ENCODE measurements at regions not wholly inside any gene's neighbourhood (a gene's known extent, or its start where the extent isn't known, plus 50 kb on each side); places are given as distances from the start of the nearest gene placed in this dataset.

DNA sequence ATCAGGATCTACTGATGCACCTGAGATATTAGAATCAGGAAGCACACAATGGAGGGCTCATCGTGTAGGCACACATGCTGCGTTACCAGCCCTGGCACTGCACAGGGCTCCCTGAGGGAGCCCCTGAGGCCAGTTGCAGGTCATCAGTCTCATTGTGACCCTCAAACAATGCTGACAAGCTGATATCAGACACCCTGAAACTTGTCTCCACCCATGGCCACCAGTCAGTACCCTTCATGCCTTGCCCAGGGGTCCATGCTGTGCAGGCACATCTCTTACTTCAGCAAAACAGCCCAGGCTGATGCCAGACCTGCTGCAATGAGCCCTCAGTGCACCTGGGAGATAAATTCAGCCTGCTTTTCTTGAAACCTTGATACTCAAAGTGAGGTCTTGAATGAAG lies 59.5 kb upstream of the SLC6A11 start:
- H3K4me3 ChIP-seq (ENCODE audit: low read depth, low read length): no peak overlapping the region
- TF ChIP-seq, protein P1, sequence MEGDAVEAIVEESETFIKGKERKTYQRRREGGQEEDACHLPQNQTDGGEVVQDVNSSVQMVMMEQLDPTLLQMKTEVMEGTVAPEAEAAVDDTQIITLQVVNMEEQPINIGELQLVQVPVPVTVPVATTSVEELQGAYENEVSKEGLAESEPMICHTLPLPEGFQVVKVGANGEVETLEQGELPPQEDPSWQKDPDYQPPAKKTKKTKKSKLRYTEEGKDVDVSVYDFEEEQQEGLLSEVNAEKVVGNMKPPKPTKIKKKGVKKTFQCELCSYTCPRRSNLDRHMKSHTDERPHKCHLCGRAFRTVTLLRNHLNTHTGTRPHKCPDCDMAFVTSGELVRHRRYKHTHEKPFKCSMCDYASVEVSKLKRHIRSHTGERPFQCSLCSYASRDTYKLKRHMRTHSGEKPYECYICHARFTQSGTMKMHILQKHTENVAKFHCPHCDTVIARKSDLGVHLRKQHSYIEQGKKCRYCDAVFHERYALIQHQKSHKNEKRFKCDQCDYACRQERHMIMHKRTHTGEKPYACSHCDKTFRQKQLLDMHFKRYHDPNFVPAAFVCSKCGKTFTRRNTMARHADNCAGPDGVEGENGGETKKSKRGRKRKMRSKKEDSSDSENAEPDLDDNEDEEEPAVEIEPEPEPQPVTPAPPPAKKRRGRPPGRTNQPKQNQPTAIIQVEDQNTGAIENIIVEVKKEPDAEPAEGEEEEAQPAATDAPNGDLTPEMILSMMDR (IDR thresholded peaks at IDR 0.05; ENCODE audit: low read depth, low read length): no peak

DNA sequence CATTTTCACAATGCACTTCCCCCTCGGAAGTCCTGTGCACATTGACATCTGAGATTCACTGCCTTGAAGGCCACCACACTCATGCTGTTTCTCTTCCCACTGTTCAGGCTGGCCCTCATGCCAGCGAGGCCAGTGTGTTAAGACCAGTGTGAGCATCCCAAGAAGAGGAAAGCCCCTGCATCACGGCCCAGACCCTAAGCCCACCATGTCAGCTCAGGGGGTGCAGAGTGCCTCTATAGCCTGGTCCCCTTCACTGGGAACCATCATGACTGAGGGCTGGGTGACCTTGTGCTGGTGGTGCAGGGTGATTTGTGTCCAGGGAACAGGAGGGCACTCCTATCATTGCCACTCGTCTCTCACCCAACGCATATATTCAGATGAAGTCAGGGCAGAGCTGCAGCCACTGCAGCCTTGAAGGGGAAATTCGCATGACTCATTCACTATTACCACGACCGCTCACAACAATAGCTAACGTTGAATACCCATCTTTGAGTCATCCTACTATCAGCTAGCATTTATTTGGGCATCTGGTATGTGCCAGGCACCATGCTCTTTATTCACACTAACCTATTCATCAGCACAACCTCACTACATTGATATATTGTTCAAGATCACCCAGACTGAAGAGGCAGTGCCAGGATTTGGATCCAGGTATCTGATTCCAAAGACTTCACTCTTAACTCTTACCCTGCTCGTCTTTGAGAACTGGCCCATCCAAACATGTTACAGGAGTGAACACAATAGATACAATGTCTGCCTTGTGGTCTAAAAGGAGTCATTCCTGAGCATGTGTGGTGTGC lies 58.8 kb upstream of the SLC6A11 start:
- H3K4me3 ChIP-seq (ENCODE audit: low read depth, low read length): no peak overlapping the region
- TF ChIP-seq, protein P1 (IDR thresholded peaks at IDR 0.05; ENCODE audit: low read depth, low read length): no peak

DNA sequence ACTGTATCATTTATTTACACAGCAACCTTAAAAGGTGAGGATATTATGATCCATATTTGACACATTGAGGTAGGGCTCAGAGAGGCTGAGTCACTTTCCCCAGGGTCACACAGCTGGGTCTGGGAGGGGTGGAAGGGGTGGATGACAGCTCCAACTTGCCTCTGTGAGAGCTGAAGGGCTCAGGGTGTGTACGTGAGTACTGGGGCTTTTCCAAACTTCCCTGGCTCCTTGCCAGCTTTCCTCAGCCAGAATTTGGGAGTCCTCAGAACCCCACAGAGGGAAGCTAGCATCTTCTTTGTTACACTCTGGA lies 58.3 kb upstream of the SLC6A11 start:
- no peak overlapping the region for H3K4me3 ChIP-seq (ENCODE audit: low read depth, low read length)
- TF ChIP-seq, protein P1 (IDR thresholded peaks at IDR 0.05; ENCODE audit: low read depth, low read length): no peak

DNA sequence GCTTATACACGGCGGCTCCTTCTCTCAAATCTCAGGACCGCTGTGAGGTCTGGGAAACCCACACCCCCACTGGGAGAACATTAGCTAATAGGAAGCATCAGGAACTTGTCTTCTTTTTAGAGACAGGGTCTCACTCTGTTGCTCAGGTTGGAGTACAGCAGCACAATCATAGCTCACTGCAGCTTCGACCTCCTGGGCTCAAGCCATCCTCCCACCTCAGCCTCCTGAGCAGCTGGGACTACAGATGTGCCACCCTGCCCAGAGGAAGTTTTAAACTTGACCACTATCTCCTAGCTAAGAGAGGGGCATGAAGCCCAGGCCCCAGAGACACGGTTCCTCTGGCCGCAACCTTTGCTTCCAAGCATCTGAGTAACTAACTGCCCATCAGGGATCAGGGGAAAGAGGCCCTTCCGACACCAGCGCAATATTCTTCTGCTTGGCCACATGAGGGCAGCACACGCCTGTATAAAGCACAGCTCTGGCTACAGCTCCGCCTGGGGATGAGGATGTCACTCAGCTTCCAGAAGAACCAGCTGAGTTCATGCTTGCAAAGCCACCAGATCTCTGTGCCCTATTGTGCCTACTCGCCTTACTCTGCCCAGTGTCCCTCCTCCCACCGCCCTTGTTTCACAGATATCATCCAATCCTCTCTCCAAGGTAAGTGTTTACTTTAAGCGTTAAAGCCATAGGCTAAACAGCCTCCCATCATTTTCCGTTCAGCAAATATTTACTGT lies 57.6 kb upstream of the SLC6A11 start:
- H3K4me3 ChIP-seq (ENCODE audit: low read depth, low read length): no peak overlapping the region
- TF ChIP-seq, protein P1 (IDR thresholded peaks at IDR 0.05; ENCODE audit: low read depth, low read length): 0 out of 2 replicates have a peak, but pooled peaks have one; percentile 11

DNA sequence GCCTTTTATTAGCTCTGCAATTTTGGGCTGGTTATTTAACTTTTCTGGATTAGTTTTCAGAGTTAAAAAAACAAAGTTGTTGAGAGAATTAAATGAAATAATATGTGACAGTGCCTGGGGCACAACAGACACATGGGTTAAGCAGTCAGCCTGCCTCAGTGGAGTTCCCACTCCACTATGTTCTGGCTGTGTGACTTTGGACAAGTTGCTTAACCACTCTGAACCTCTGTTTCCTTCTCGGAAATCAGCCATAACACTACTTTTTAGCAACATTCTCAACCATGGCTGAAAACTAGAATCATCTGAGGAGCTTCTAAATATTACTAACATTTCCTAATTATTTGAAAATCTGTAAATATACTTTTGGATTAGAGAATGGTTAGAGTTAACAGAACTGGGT lies 56.5 kb upstream of the SLC6A11 start:
- TF ChIP-seq, protein P1 (IDR thresholded peaks at IDR 0.05; ENCODE audit: low read depth, low read length): no peak
- H3K4me3 ChIP-seq (ENCODE audit: low read depth, low read length): no peak overlapping the region

DNA sequence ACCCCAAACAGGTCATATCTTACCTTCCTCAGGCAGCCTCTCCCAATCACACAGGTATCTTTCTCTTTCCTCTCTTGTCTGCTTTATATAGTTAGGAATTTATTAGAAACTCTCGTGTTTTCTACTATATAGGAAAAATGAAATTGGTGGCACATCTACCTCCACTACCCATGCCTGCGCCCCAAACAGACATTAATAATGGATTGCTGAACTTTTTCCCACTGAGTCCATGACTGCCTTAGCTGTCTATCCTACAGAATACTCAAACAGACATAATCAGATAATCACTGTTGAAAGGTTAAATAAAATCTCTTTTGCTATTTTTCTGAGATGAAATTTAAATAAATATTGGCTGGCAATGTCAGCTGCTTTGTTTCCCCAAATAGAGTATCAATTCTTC lies 55.8 kb upstream of the SLC6A11 start:
- no peak overlapping the region for H3K4me3 ChIP-seq (ENCODE audit: low read depth, low read length)
- TF ChIP-seq, protein P1 (IDR thresholded peaks at IDR 0.05; ENCODE audit: low read depth, low read length): no peak

DNA sequence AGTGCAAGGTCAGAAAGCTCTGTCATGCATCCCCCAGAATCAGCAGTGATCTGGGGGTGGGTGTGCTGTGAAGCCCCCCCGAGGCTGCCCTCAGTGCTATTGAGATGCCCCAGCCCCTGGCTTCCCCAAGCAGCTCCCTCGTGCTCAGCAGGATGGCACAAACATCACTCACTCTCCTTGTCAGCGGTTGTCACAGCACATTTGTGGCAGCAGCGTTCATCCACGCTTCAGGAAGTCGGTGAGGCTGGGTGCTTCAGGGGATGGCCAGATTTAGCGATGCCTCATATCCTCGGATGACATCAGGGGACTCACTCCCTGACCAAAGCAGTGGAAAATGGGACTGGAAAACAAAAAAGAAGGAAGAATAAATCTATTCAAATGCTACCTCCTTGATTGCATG lies 54.4 kb upstream of the SLC6A11 start:
- TF ChIP-seq, protein P1 (IDR thresholded peaks at IDR 0.05; ENCODE audit: low read depth, low read length): no peak
- H3K4me3 ChIP-seq (ENCODE audit: low read depth, low read length): no peak overlapping the region
